Bronchial epithelial cell (primary cell): ENCODE measurements at regions not wholly inside any gene's neighbourhood (a gene's known extent, or its start where the extent isn't known, plus 50 kb on each side); places are given as distances from the start of the nearest gene placed in this dataset.
A peak's percentile ranks its signal among the peaks of the same experiment; 100 is the strongest.

Experiments
- DNase-seq: peaks from one replicate; pipeline ENCODE4 v3.0.0-alpha.2; 2010; ENCODE audit warnings: low read depth
- FAIRE-seq: peaks from 2 replicates; lab custom pipeline; 2011; peaks lifted over from hg19 to GRCh38; lab: Jason Lieb, UNC
- H3K27me3 ChIP-seq: 2 replicates; pipeline ENCODE4 v1.5.1; 2011; ENCODE audit warnings: low read length; ENCODE audit not compliant: control insufficient read depth, insufficient read depth
- H3K36me3 ChIP-seq: 2 replicates; pipeline ENCODE4 v1.5.1; 2011; ENCODE audit warnings: low read length; ENCODE audit not compliant: control insufficient read depth, insufficient read depth
- H3K4me3 ChIP-seq: 2 replicates; pipeline ENCODE4 v1.5.1; 2011; ENCODE audit warnings: mild to moderate bottlenecking, low read depth, low read length, control low read depth
- TF ChIP-seq, protein P1 (sequence below): IDR thresholded peaks from 2 replicates; pipeline ENCODE4 v1.5.1; 2011; ENCODE audit warnings: mild to moderate bottlenecking, moderate library complexity, low read length, control low read depth, inconsistent platforms; ENCODE audit not compliant: insufficient read depth, severe bottlenecking

DNA sequence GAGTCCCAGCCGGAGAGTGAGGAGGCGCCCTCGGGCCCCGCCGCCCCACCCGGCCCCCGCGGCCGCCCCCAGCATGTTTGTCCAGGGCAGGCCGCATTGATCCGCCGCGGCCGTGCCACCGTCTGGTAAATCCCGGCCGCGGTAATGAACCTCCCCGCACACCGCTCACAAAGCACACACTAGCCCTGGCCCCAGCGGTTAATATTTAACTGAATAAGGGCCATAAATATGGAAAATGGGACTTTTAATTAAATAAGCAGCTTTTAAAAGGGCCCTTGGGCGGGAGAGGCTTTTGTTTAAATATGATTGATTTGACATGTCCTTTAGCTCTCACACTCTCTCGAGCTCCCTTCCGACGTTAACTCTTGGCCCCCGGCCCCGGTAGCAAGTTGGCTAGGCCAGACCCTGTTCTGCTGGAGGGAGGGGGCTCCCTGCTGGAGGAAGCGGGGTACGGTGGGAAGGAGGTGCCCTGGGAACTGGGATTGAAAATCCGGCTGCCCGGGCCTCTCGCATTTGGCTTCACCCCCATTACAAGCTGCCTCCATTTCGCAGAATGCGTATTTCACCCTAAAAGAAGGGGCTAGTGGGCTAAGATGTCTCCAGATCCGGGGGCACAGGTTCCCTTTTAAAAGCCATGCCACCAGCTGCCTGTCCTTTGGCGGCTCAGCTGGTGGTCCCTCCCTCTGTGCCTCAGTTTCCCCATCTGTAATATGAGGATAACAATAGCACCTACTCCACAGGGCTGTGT lies 199.8 kb downstream of the RBM19 start:
- no peak for DNase-seq
- H3K27me3 ChIP-seq = peaks cover 7% of the 10 kb centered on the region
- no peak overlapping the region for H3K4me3 ChIP-seq
- H3K36me3 ChIP-seq = no peaks in the 10 kb centered on the region
- TF ChIP-seq, protein P1, sequence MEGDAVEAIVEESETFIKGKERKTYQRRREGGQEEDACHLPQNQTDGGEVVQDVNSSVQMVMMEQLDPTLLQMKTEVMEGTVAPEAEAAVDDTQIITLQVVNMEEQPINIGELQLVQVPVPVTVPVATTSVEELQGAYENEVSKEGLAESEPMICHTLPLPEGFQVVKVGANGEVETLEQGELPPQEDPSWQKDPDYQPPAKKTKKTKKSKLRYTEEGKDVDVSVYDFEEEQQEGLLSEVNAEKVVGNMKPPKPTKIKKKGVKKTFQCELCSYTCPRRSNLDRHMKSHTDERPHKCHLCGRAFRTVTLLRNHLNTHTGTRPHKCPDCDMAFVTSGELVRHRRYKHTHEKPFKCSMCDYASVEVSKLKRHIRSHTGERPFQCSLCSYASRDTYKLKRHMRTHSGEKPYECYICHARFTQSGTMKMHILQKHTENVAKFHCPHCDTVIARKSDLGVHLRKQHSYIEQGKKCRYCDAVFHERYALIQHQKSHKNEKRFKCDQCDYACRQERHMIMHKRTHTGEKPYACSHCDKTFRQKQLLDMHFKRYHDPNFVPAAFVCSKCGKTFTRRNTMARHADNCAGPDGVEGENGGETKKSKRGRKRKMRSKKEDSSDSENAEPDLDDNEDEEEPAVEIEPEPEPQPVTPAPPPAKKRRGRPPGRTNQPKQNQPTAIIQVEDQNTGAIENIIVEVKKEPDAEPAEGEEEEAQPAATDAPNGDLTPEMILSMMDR = no peak
- FAIRE-seq = no peak

DNA sequence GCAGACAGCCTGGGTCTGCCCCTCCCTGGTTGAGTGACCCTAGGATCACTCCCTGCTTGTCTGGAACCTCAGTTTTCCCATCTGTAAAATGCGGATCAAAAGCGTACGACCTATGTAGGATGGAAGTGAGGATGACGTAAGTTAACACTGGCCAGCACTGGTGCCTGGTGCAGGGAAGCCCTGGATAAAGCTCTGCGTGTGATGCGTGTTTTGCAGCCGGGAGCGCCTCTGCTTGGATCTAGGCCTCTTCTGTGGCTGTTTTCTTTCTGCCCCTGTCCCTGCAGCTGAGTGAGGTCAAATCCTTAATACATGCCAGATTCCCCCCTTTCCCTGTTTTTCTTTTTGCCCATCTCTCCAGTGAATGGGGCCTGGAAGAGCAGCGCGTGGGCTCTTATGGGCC lies 201.5 kb downstream of the RBM19 start:
- peaks cover 7% of the 10 kb centered on the region for H3K27me3 ChIP-seq
- DNase-seq (no peak), FAIRE-seq (no peak)
- TF ChIP-seq, protein P1 = no peak
- H3K36me3 ChIP-seq = no peaks in the 10 kb centered on the region
- H3K4me3 ChIP-seq = no peak overlapping the region

DNA sequence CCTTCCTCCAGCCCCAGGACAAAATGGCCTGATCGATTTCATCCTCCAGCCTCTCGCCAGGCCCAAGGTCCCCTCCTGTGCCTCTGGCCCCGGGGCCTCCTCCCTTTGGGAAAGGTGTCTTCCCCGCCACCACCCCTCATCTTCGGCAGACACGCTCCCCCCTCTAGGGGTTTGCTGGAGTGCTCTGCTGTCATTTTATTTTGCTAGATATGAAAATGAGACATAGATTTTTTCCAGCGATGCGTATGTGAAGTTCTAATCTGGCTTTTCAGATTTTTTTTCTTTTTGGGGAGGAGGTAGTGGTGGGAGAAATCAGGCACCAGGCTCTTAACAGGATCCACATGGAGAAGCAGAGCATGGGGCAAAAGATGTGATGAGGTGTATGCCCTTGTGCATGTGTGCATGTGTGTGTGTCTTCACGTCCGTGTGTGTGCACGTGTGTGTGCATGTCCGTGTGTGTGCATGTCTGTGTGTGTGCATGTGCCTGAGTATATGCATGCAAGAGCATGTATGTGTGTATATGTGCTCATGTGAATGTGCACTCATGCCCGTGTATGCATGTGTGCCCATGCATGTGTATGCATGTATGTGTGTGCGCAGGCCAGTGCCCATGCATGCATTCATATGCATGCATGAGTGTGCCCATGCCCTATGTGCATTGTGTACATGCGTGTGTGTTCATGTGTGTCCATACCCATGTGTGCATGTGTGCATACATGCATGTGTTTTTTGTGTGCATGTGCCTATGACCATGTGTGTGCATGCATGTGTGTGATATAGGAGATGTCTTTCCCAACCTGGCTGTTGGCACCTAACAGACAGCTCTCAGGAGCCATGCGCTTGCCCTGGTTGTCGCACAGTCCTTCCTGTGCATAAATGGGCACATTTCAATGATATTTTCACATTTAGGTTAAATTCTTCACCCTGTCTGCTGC lies 203.0 kb downstream of the RBM19 start:
- no peak overlapping the region for H3K4me3 ChIP-seq
- H3K27me3 ChIP-seq = peaks cover 7% of the 10 kb centered on the region
- H3K36me3 ChIP-seq = no peaks in the 10 kb centered on the region
- DNase-seq (no peak), FAIRE-seq (no peak)
- TF ChIP-seq, protein P1 = no peak

DNA sequence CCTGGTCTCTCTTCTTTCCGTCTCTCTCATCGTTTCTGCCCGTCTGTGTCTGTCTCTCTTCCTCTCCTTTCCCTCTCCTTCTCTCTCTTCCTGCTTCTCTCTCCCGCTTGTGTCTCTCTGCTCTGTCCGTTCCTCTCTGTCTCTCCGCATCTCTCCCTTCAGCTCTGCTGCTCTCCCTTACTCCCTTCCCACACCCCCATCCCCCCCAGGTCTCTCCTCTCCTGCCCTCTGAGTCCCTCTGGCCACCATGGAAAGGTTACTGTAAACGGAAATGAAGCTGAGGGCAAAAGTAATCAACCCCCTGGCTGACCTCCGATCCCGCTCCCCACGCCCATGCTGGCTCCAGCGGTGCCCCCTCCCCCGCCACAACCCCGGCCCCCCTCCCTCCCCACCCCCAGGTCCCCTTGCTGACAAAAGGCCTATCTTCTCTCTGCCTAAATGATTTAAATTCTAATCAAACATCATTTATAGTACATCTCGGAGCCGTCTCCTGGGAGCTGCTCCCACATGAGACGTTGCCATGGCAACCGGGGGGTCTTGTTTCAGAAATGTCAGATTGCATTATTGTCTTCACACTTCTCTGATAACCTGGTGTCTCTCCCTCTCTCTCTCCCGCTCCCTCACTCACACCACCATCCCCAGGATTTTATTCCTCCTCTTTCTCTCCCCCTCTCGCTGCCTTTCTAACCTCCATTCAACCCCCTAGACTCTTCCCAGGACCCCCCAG lies 203.8 kb downstream of the RBM19 start:
- no peak for FAIRE-seq
- Histone ChIP-seq H3K4me3 (no peak overlapping the region), H3K27me3 (peaks cover 7% of the 10 kb centered on the region), H3K36me3 (no peaks in the 10 kb centered on the region)
- DNase-seq = no peak
- TF ChIP-seq, protein P1 = no peak

DNA sequence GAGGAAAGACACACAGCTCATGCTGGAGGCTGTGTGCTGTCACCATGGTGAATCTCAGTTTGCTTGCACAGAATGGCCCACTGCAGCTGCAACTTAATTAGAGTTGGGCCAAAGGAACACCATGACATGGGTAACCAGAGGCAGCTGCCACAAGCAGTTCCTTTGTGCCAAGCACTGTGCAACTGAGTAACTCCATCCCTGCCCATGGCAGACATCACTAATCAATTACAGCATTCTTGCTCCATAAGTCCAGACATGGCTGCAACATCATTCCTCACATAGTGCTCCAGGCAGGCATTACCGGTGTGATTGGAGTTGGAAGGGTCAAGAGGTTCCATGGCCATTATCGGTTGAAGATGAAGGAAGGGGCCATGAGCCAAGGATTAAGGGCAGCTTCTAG lies 207.0 kb downstream of the RBM19 start:
- peak; percentile 47 for FAIRE-seq
- Histone ChIP-seq H3K36me3 (no peaks in the 10 kb centered on the region), H3K27me3 (peaks cover 1% of the 10 kb centered on the region), H3K4me3 (no peak overlapping the region)
- no peak for DNase-seq
- TF ChIP-seq, protein P1 = no peak
